Esophagus muscularis mucosa (tissue), 4 donors: ENCODE measurements at regions not wholly inside any gene's neighbourhood (a gene's known extent, or its start where the extent isn't known, plus 50 kb on each side); places are given as distances from the start of the nearest gene placed in this dataset.

Experiments
- DNase-seq: peaks from one replicate; pipeline ENCODE4 v3.0.0-alpha.2; 2017; ENCODE audit errors: extremely low spot score
- H3K27ac ChIP-seq, 4 donors: fragments of 200-600 bp; sonication (generic); replicated peaks in 1 of 4; 1 replicate in 3 of 4; 2 replicates in 1 of 4; pipeline ENCODE4 v1.5.1; 2016 to 2019; ENCODE audit warnings: mild to moderate bottlenecking in 1 of 4
- H3K27me3 ChIP-seq, 4 donors: fragments of 200-600 bp; sonication (generic); one replicate each; pipeline versions ENCODE4 v1.5.1 to v1.6.0; 2016 to 2019
- H3K36me3 ChIP-seq, 4 donors: fragments of 200-600 bp; sonication (generic); one replicate each; pipeline ENCODE4 v1.5.1; 2016 to 2019
- H3K4me1 ChIP-seq, 4 donors: fragments of 200-600 bp; sonication (generic); one replicate each; pipeline ENCODE4 v1.5.1; 2016 to 2019
- H3K4me3 ChIP-seq, 4 donors: fragments of 200-600 bp; sonication (generic); 1 replicate in 2 of 4; 2 replicates in 2 of 4; pipeline ENCODE4 v1.5.1; 2016 to 2019; ENCODE audit warnings: mild to moderate bottlenecking in 4 of 4, moderate library complexity in 1 of 4
- H3K9me3 ChIP-seq, 4 donors: fragments of 200-600 bp; sonication (generic); 1 replicate in 3 of 4; 2 replicates in 1 of 4; pipeline ENCODE4 v1.5.1; 2016 to 2019
- CTCF ChIP-seq, 3 experiments: fragments of 200-600 bp in 2 of 3; fragments of 450-650 bp in 1 of 3; sonication (generic) in 2 of 3; IDR thresholded peaks; one replicate each; pipeline ENCODE4 v1.5.1; 2017 to 2019; ENCODE audit warnings: antibody characterized with exemption in 3 of 3, mild to moderate bottlenecking in 2 of 3, moderate library complexity in 1 of 3
- EP300 ChIP-seq: sonication (generic); formaldehyde crosslinking; IDR thresholded peaks from one replicate; pipeline ENCODE4 v1.6.1; 2017; ENCODE audit warnings: antibody characterized with exemption
- POLR2A ChIP-seq: fragments of 450-650 bp; IDR thresholded peaks from one replicate; pipeline ENCODE4 v1.6.1; 2017; ENCODE audit warnings: antibody characterized with exemption, moderate library complexity, mild to moderate bottlenecking, low read depth
- POLR2AphosphoS5 ChIP-seq, 2 donors: sonication (generic); formaldehyde crosslinking; IDR thresholded peaks; one replicate each; pipeline ENCODE4 v1.6.1; 2017; ENCODE audit warnings: antibody characterized with exemption in 2 of 2
- WGBS: methylation state at CpG from one replicate; pipeline ENCODE4 v1.1.5; 2018; 5-methylcytosine and 5-hydroxymethylcytosine counted together
- intact Hi-C: fragments of 100-400 bp; cut with DNase I; formaldehyde crosslinking; loops from one replicate; pipeline ENCODE4 v1.15.1; 2023

- H3K27me3 ChIP-seq = no peaks in the 10 kb centered on the region
- no peak for TF ChIP-seq POLR2A
- TF ChIP-seq EP300 = no peak
- no peak for TF ChIP-seq POLR2AphosphoS5 (IDR thresholded peaks at IDR 0.05)
- no peak for TF ChIP-seq CTCF (IDR thresholded peaks at IDR 0.05)
Measured at GRCh38 chr6:76465410-76465809, 392.9 kb upstream of the IMPG1 start.

GRCh38 chr6:76453270-76453669 is 380.8 kb upstream of the IMPG1 start:
- no peak for DNase-seq
- WGBS = 87% methylated on average over 10 of the region's 15 CpGs
- no peak for TF ChIP-seq EP300
- Histone ChIP-seq H3K4me3 (no peak overlapping the region), H3K27me3 (no peaks in the 10 kb centered on the region), H3K27ac (no peak overlapping the region), H3K36me3 (no peaks in the 10 kb centered on the region), H3K9me3 (peaks cover 0 to 3% (median 0%) of the 10 kb centered on the region in 4 donors), H3K4me1 (no peaks in the 10 kb centered on the region)
- intact Hi-C loops = no loop called here

More at GRCh38 chr6:76465410-76465809, 392.9 kb upstream of the IMPG1 start:
- Histone ChIP-seq H3K36me3 (no peaks in the 10 kb centered on the region), H3K27ac (no peak overlapping the region), H3K4me3 (no peak overlapping the region), H3K9me3 (no peaks in the 10 kb centered on the region), H3K4me1 (no peaks in the 10 kb centered on the region)
- intact Hi-C loops = no loop called here
- no peak for DNase-seq

- intact Hi-C loops = no loop called here
- DNase-seq = no peak
- Histone ChIP-seq H3K36me3 (no peaks in the 10 kb centered on the region), H3K4me3 (no peak overlapping the region), H3K4me1 (no peaks in the 10 kb centered on the region), H3K27me3 (no peaks in the 10 kb centered on the region), H3K9me3 (peaks cover 0 to 4% (median 0%) of the 10 kb centered on the region in 4 donors), H3K27ac (no peak overlapping the region)
- 90% methylated on average over 17 of the region's 20 CpGs for WGBS
- TF ChIP-seq CTCF (IDR thresholded peaks at IDR 0.05) (no peak), EP300 (no peak), POLR2A (no peak), POLR2AphosphoS5 (IDR thresholded peaks at IDR 0.05) (no peak)
Measured at GRCh38 chr6:76451926-76452709, 379.7 kb upstream of the IMPG1 start.

- 54% methylated on average over 1 of the region's 1 CpG for WGBS
- no peaks in the 10 kb centered on the region for H3K27me3 ChIP-seq
- intact Hi-C loops = no loop called here
Measured at GRCh38 chr6:76448109-76448508, 375.6 kb upstream of the IMPG1 start.

GRCh38 chr6:76441875-76442274 is 369.4 kb upstream of the IMPG1 start:
- Histone ChIP-seq H3K4me3 (no peak overlapping the region), H3K27me3 (no peaks in the 10 kb centered on the region), H3K36me3 (no peaks in the 10 kb centered on the region), H3K4me1 (no peaks in the 10 kb centered on the region), H3K9me3 (peaks cover 0 to 13% (median 7%) of the 10 kb centered on the region in 4 donors), H3K27ac (no peak overlapping the region)
- no peak for TF ChIP-seq POLR2AphosphoS5 (IDR thresholded peaks at IDR 0.05)
- TF ChIP-seq CTCF (IDR thresholded peaks at IDR 0.05) = no peak
- no peak for TF ChIP-seq EP300
- TF ChIP-seq POLR2A = no peak
- WGBS = 51% methylated on average over 3 of the region's 3 CpGs
- no peak for DNase-seq
- intact Hi-C loops = no loop called here

More at GRCh38 chr6:76448109-76448508, 375.6 kb upstream of the IMPG1 start:
- H3K9me3 ChIP-seq = peaks cover 0 to 19% (median 8%) of the 10 kb centered on the region in 4 donors
- TF ChIP-seq POLR2A (no peak), POLR2AphosphoS5 (IDR thresholded peaks at IDR 0.05) (no peak), CTCF (IDR thresholded peaks at IDR 0.05) (no peak), EP300 (no peak)
- DNase-seq = no peak
- H3K36me3 ChIP-seq = no peaks in the 10 kb centered on the region
- no peak overlapping the region for H3K27ac ChIP-seq
- H3K4me1 ChIP-seq = no peaks in the 10 kb centered on the region
- H3K4me3 ChIP-seq = no peak overlapping the region
